ENCODE measurements at regions not wholly inside any gene's neighbourhood (a gene's known extent, or its start where the extent isn't known, plus 50 kb on each side); places are given as distances from the start of the nearest gene placed in this dataset.

DNA sequence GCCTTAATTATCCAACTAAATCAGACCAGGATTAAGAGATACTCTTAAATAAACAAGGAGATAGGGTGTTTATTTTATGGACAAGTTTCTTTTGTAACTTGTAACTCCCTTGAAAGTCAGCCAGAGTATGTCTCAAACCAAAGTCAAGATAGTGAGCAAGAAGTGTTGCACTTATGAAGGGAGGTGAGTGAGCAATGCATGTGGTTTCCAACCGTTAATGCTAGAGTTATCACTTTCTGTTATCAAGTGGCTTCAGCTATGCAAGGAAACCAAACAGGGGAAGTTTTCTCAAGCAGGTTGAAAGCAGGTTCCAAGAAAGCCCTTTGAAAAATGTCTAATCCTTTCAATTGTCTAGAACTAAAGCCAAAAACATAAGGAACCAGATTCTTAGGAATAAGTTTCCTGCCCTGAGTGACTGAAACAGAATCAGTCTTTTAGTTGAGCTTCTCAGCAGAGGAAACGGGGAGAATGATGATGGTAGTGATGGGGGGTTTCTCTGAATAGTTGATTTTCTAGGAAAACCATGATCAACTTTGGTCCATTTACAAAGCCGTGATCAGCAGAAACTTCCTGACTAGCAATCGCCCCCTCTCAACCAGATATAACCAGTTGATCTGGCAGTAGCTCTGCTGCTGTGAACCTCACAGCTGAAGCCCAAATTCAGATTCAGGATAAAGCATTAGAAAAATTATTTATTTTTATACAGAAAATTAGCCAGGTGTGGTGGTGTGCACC is 128.4 kb downstream of the DAD1 start:
- H3K4me1 ChIP-seq (ENCODE audit: control insufficient read depth, low read depth, low read length) = no peaks in the 10 kb centered on the region
- no peaks in the 10 kb centered on the region for H3K27me3 ChIP-seq (ENCODE audit: control insufficient read depth, insufficient read depth, low read length)
- no peak overlapping the region for H3K27ac ChIP-seq (ENCODE audit: low read length)
- no peak overlapping the region for H3K9ac ChIP-seq (ENCODE audit: low read length)
- no peak overlapping the region for H3K4me3 ChIP-seq (ENCODE audit: low read length)
- no peaks in the 10 kb centered on the region for H3K9me3 ChIP-seq (ENCODE audit: control insufficient read depth, low read depth, low read length)
- H3K36me3 ChIP-seq (ENCODE audit: control insufficient read depth, low read depth, low read length) = no peaks in the 10 kb centered on the region

DNA sequence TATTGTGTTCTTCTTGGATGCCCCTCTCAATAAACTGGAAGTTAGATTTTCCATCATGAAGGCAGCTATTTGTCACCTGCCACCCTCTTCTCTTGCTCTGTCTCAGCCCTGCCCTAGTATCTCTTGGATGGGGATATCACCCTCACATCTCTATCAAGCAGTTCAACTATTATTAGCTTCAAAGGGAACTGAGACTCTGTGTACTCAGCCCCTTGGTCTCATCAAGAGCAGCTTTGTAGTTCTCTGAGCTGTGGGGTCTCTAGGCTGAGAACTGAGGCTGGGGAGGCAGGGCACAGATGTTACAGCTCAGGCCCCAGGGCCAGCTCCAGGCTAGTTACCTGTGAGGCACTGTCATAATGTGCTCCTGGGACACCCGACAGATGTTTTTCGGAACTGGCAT is 130.3 kb downstream of the DAD1 start:
- H3K4me3 ChIP-seq (ENCODE audit: low read length) = no peak overlapping the region
- H3K4me1 ChIP-seq (ENCODE audit: control insufficient read depth, low read depth, low read length) = no peaks in the 10 kb centered on the region
- no peak overlapping the region for H3K9ac ChIP-seq (ENCODE audit: low read length)
- H3K27ac ChIP-seq (ENCODE audit: low read length) = no peak overlapping the region
- H3K9me3 ChIP-seq (ENCODE audit: control insufficient read depth, low read depth, low read length) = no peaks in the 10 kb centered on the region
- H3K36me3 ChIP-seq (ENCODE audit: control insufficient read depth, low read depth, low read length) = no peaks in the 10 kb centered on the region
- no peaks in the 10 kb centered on the region for H3K27me3 ChIP-seq (ENCODE audit: control insufficient read depth, insufficient read depth, low read length)

DNA sequence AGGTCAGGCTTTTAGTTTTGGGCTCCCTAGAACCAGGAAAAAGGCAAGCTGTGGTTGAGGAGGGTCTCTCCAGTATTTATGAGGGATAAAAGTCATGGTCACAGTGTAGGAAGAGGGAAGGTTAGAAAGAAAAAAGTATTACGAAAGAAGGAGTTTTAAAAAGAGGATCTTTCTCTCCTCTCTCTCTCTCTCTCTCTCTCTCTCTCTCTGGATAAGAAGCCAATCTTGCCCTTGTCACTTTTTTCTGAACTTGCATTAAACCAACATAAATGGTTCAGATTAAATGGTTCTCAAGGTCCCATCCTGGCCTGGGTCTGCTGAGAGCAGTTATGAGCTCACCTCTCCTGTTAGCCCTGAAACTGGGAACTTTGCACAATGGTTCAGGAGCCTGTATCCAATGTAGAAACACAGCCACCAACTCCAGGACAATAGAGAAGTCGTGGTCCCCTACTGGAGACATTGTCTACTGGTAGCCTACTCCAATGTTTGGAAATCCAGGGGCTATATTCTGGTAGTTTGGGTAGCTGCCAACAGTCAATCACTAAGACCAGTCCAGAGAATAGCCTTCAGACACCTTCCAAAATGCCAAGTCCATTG is 131.9 kb downstream of the DAD1 start:
- Histone ChIP-seq H3K27me3 (ENCODE audit: control insufficient read depth, insufficient read depth, low read length) (no peaks in the 10 kb centered on the region), H3K9ac (ENCODE audit: low read length) (no peak overlapping the region), H3K36me3 (ENCODE audit: control insufficient read depth, low read depth, low read length) (no peaks in the 10 kb centered on the region), H3K27ac (ENCODE audit: low read length) (no peak overlapping the region), H3K4me1 (ENCODE audit: control insufficient read depth, low read depth, low read length) (no peaks in the 10 kb centered on the region), H3K4me3 (ENCODE audit: low read length) (no peak overlapping the region), H3K9me3 (ENCODE audit: control insufficient read depth, low read depth, low read length) (no peaks in the 10 kb centered on the region)

DNA sequence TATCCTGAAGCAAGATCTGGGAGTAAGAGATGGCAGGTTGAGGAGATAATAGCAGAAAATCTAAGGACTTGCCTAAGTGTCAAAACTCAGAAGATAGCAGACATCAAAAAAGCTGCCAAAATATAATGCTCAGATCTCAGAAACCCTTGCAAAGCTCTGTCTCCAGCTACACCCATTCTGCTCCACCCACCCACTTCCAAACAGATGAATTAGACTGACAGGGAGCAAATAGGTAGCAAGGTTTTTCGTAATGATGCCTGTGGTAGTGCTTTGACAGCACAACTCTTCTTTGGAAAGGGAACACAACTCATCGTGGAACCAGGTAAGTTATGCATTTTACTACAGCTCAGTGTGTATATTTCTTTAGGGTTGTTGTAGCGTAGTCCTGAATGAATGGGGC is 132.6 kb downstream of the DAD1 start:
- H3K9ac ChIP-seq (ENCODE audit: low read length) = no peak overlapping the region
- H3K27me3 ChIP-seq (ENCODE audit: control insufficient read depth, insufficient read depth, low read length) = no peaks in the 10 kb centered on the region
- H3K4me3 ChIP-seq (ENCODE audit: low read length) = no peak overlapping the region
- H3K36me3 ChIP-seq (ENCODE audit: control insufficient read depth, low read depth, low read length) = no peaks in the 10 kb centered on the region
- H3K9me3 ChIP-seq (ENCODE audit: control insufficient read depth, low read depth, low read length) = no peaks in the 10 kb centered on the region
- no peaks in the 10 kb centered on the region for H3K4me1 ChIP-seq (ENCODE audit: control insufficient read depth, low read depth, low read length)
- H3K27ac ChIP-seq (ENCODE audit: low read length) = no peak overlapping the region

DNA sequence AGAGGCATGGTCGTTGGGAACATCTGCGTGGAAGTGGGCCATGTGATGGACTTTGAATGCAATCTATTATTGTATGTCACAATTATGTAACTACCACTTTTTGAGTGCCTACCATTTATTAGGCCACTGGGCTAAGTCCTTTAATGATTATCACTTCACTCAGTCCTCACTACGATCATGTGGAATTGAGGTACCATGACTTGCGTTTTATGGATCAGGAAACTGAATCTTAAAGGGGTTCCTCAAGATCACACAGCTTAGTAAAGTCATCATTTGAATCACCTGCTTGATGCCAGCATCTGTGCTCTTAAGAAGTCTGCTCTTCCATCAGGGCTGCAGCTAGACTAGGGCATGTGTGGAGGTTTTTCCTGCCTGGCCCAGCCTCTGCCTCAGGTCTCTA is 136.7 kb downstream of the DAD1 start:
- Histone ChIP-seq H3K36me3 (ENCODE audit: control insufficient read depth, low read depth, low read length) (no peaks in the 10 kb centered on the region), H3K4me3 (ENCODE audit: low read length) (no peak overlapping the region), H3K27ac (ENCODE audit: low read length) (no peak overlapping the region), H3K9ac (ENCODE audit: low read length) (no peak overlapping the region), H3K27me3 (ENCODE audit: control insufficient read depth, insufficient read depth, low read length) (no peaks in the 10 kb centered on the region), H3K4me1 (ENCODE audit: control insufficient read depth, low read depth, low read length) (no peaks in the 10 kb centered on the region), H3K9me3 (ENCODE audit: control insufficient read depth, low read depth, low read length) (no peaks in the 10 kb centered on the region)

DNA sequence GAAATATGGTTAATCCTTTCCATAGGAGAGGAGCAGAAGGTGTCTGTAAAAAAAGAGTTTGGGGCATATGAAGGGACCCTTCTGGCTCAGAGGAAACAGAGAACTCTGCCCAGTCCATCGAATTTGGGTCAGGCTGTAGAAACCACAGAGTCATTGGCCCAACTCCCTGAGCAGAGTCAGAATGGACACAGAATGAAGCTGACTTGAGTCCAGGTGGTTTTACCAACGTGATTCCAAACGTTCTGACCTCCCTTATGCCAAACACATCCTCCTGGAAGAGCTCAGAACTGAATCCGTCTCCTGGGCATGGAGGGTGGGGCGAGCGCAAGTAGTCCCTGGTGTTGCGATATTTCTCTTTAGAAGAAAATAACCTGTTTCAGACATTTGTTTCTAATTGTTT is 138.8 kb downstream of the DAD1 start:
- H3K4me3 ChIP-seq (ENCODE audit: low read length) = no peak overlapping the region
- no peak overlapping the region for H3K9ac ChIP-seq (ENCODE audit: low read length)
- H3K36me3 ChIP-seq (ENCODE audit: control insufficient read depth, low read depth, low read length) = no peaks in the 10 kb centered on the region
- H3K9me3 ChIP-seq (ENCODE audit: control insufficient read depth, low read depth, low read length) = no peaks in the 10 kb centered on the region
- no peaks in the 10 kb centered on the region for H3K4me1 ChIP-seq (ENCODE audit: control insufficient read depth, low read depth, low read length)
- no peak overlapping the region for H3K27ac ChIP-seq (ENCODE audit: low read length)
- H3K27me3 ChIP-seq (ENCODE audit: control insufficient read depth, insufficient read depth, low read length) = no peaks in the 10 kb centered on the region

DNA sequence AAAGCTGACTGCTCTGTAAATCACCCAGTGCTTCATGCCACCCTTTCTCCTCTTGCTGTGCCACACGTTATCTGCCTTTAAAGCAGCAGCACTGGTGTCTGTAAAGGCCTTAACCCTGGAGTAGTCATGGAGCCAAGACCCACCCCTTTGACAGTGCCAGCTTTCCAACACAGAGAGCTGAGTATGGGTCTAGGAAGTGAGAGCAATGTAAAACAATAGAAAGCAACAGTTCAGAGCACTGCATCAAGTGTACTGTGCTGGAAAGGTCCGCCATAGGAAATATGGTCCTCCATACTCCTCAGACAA is 139.5 kb downstream of the DAD1 start:
- Histone ChIP-seq H3K9me3 (ENCODE audit: control insufficient read depth, low read depth, low read length) (no peaks in the 10 kb centered on the region), H3K9ac (ENCODE audit: low read length) (no peak overlapping the region), H3K27me3 (ENCODE audit: control insufficient read depth, insufficient read depth, low read length) (no peaks in the 10 kb centered on the region), H3K27ac (ENCODE audit: low read length) (no peak overlapping the region), H3K36me3 (ENCODE audit: control insufficient read depth, low read depth, low read length) (no peaks in the 10 kb centered on the region), H3K4me1 (ENCODE audit: control insufficient read depth, low read depth, low read length) (no peaks in the 10 kb centered on the region), H3K4me3 (ENCODE audit: low read length) (no peak overlapping the region)

DNA sequence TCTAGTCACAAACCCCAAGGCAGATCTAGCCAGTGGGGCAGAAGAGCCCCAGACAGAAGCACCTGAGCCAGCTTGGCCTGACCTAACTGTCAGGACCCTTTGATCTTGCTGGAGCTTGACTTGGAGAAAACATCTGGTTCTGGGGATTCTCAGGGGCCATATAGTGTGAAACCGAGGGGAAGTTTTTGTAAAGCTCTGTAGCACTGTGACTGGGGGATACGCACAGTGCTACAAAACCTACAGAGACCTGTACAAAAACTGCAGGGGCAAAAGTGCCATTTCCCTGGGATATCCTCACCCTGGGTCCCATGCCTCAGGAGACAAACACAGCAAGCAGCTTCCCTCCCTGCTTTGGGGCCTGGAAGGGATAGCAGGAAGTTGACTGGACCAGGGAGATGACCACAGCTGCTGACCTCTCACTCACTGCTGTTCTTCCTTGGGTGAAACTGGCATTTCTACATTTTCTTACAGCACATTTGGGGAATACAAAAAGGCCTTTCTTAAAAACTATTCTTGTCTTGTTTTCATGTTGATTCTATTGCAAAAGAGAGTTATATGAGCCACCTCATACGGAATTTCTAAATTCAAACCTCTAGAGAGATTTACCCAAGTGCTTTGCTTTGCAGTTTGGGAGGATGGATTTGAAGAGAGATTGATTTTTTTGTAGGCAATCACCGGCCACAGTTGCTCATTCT is 140.0 kb downstream of the DAD1 start:
- Histone ChIP-seq H3K27me3 (ENCODE audit: control insufficient read depth, insufficient read depth, low read length) (no peaks in the 10 kb centered on the region), H3K4me3 (ENCODE audit: low read length) (no peak overlapping the region), H3K9ac (ENCODE audit: low read length) (no peak overlapping the region), H3K36me3 (ENCODE audit: control insufficient read depth, low read depth, low read length) (no peaks in the 10 kb centered on the region), H3K9me3 (ENCODE audit: control insufficient read depth, low read depth, low read length) (no peaks in the 10 kb centered on the region), H3K4me1 (ENCODE audit: control insufficient read depth, low read depth, low read length) (no peaks in the 10 kb centered on the region), H3K27ac (ENCODE audit: low read length) (no peak overlapping the region)

GRCh38 chr14:22448035-22448904 is 140.8 kb downstream of the DAD1 start:
- Histone ChIP-seq H3K27ac (ENCODE audit: low read length) (no peak overlapping the region), H3K9me3 (ENCODE audit: control insufficient read depth, low read depth, low read length) (no peaks in the 10 kb centered on the region), H3K27me3 (ENCODE audit: control insufficient read depth, insufficient read depth, low read length) (no peaks in the 10 kb centered on the region), H3K9ac (ENCODE audit: low read length) (no peak overlapping the region), H3K4me1 (ENCODE audit: control insufficient read depth, low read depth, low read length) (no peaks in the 10 kb centered on the region), H3K36me3 (ENCODE audit: control insufficient read depth, low read depth, low read length) (no peaks in the 10 kb centered on the region), H3K4me3 (ENCODE audit: low read length) (no peak overlapping the region)

GRCh38 chr14:22438742-22439141 is 150.3 kb downstream of the DAD1 start:
- no peaks in the 10 kb centered on the region for H3K9me3 ChIP-seq (ENCODE audit: control insufficient read depth, low read depth, low read length)
- H3K4me3 ChIP-seq (ENCODE audit: low read length) = no peak overlapping the region
- no peaks in the 10 kb centered on the region for H3K4me1 ChIP-seq (ENCODE audit: control insufficient read depth, low read depth, low read length)
- H3K9ac ChIP-seq (ENCODE audit: low read length) = no peak overlapping the region
- H3K36me3 ChIP-seq (ENCODE audit: control insufficient read depth, low read depth, low read length) = no peaks in the 10 kb centered on the region
- no peak overlapping the region for H3K27ac ChIP-seq (ENCODE audit: low read length)
- no peaks in the 10 kb centered on the region for H3K27me3 ChIP-seq (ENCODE audit: control insufficient read depth, insufficient read depth, low read length)

- H3K4me1 ChIP-seq (ENCODE audit: control insufficient read depth, low read depth, low read length) = no peaks in the 10 kb centered on the region
- no peak overlapping the region for H3K4me3 ChIP-seq (ENCODE audit: low read length)
- no peaks in the 10 kb centered on the region for H3K36me3 ChIP-seq (ENCODE audit: control insufficient read depth, low read depth, low read length)
- H3K9ac ChIP-seq (ENCODE audit: low read length) = no peak overlapping the region
- no peak overlapping the region for H3K27ac ChIP-seq (ENCODE audit: low read length)
- H3K9me3 ChIP-seq (ENCODE audit: control insufficient read depth, low read depth, low read length) = no peaks in the 10 kb centered on the region
- no peaks in the 10 kb centered on the region for H3K27me3 ChIP-seq (ENCODE audit: control insufficient read depth, insufficient read depth, low read length)
These were observed 154.0 kb downstream of the DAD1 start for GRCh38 chr14:22434901-22435550.

All from iPS-18a (cell line).